Loucy (cell line): ENCODE measurements at regions not wholly inside any gene's neighbourhood (a gene's known extent, or its start where the extent isn't known, plus 50 kb on each side); places are given as distances from the start of the nearest gene placed in this dataset.

ENCODE experiments used
- CTCF ChIP-seq: fragments of 200-600 bp; sonication (generic); conservative IDR thresholded peaks from 2 replicates; pipeline ENCODE4 v1.5.1; 2014; ENCODE audit warnings: mild to moderate bottlenecking, antibody characterized with exemption, low read length
- EZH2phosphoT487 ChIP-seq: fragments of 200-600 bp; IDR thresholded peaks from 2 replicates; pipeline ENCODE4 v1.6.1; 2018; ENCODE audit warnings: antibody characterized with exemption, mild to moderate bottlenecking, moderate library complexity, borderline replicate concordance

- TF ChIP-seq CTCF (no peak), EZH2phosphoT487 (no peak)
Measured at GRCh38 chr4:86543080-86543479, 51.0 kb upstream of the PTPN13 start.
